Mesendoderm (in vitro differentiated cells): ENCODE measurements at regions not wholly inside any gene's neighbourhood (a gene's known extent, or its start where the extent isn't known, plus 50 kb on each side); places are given as distances from the start of the nearest gene placed in this dataset.

Source experiments
- DNase-seq: peaks from one replicate; pipeline ENCODE4 v3.0.0; 2013
- H2AK5ac ChIP-seq: 2 replicates; pipeline ENCODE4 v1.6.1; 2013; ENCODE audit warnings: low read length, inconsistent platforms
- H2BK120ac ChIP-seq: 2 replicates; pipeline ENCODE4 v1.6.1; 2013; ENCODE audit warnings: low read depth, mild to moderate bottlenecking, low read length, moderate library complexity, mixed read lengths
- H2BK15ac ChIP-seq: replicated peaks from 2 replicates; pipeline ENCODE4 v1.6.1; 2013; ENCODE audit warnings: low read depth, mild to moderate bottlenecking, moderate library complexity
- H2BK5ac ChIP-seq: 2 replicates; pipeline ENCODE4 v1.6.1; 2013; ENCODE audit warnings: low read length, inconsistent platforms
- H3K18ac ChIP-seq: 2 replicates; pipeline ENCODE4 v1.6.1; 2013; ENCODE audit warnings: mild to moderate bottlenecking, low read length, mixed read lengths
- H3K23ac ChIP-seq: one replicate; pipeline ENCODE4 v1.6.1; 2013; ENCODE audit warnings: low read length
- H3K27ac ChIP-seq: 2 replicates; pipeline ENCODE4 v1.5.1; 2013; ENCODE audit warnings: low read depth, mild to moderate bottlenecking, inconsistent platforms, low read length, moderate library complexity
- H3K27me3 ChIP-seq: 2 replicates; pipeline ENCODE4 v1.6.1; 2013; ENCODE audit warnings: low read length, control low read depth, mild to moderate bottlenecking, inconsistent platforms; ENCODE audit not compliant: insufficient read depth, poor library complexity
- H3K36me3 ChIP-seq: 2 replicates; pipeline ENCODE4 v1.6.1; 2013; ENCODE audit warnings: low read length, inconsistent platforms; ENCODE audit not compliant: control insufficient read depth, insufficient read depth
- H3K4ac ChIP-seq: one replicate; pipeline ENCODE4 v1.6.1; 2013; ENCODE audit warnings: low read depth, mild to moderate bottlenecking, low read length, moderate library complexity
- H3K4me1 ChIP-seq: 2 replicates; pipeline ENCODE4 v1.6.1; 2013; ENCODE audit warnings: low read depth, low read length, inconsistent platforms; ENCODE audit not compliant: control insufficient read depth
- H3K4me2 ChIP-seq: 2 replicates; pipeline ENCODE4 v1.6.1; 2013; ENCODE audit warnings: low read length
- H3K4me3 ChIP-seq: 2 replicates; pipeline ENCODE4 v1.5.1; 2013; ENCODE audit warnings: mild to moderate bottlenecking, low read length
- H3K56ac ChIP-seq: one replicate; pipeline ENCODE4 v1.6.1; 2013; ENCODE audit warnings: low read length
- H3K79me1 ChIP-seq: 2 replicates; pipeline ENCODE4 v1.6.1; 2013; ENCODE audit warnings: low read length, inconsistent platforms
- H3K79me2 ChIP-seq: 2 replicates; pipeline ENCODE4 v1.6.1; 2013; ENCODE audit warnings: mild to moderate bottlenecking, low read length; ENCODE audit not compliant: control insufficient read depth, insufficient read depth
- H3K9ac ChIP-seq: 2 replicates; pipeline ENCODE4 v1.6.1; 2013; ENCODE audit warnings: low read length, inconsistent platforms
- H4K5ac ChIP-seq: one replicate; pipeline ENCODE4 v1.6.1; 2013; ENCODE audit warnings: low read length
- H4K8ac ChIP-seq: one replicate; pipeline ENCODE4 v1.6.1; 2013; ENCODE audit warnings: low read depth, mild to moderate bottlenecking, control low read depth, low read length, moderate library complexity
- WGBS: extraction: QIAGEN DNeasy Blood & Tissue Kit; methylation state at CpG from one replicate; pipeline ENCODE4 v1.1.7; 2013; ENCODE audit warnings: low lambda C conversion rate, missing lambda C conversion rate; ENCODE audit not compliant: insufficient coverage; ENCODE audit errors: extremely low coverage; 5-methylcytosine and 5-hydroxymethylcytosine counted together

GRCh38 chr2:38215522-38215921 is 139.6 kb upstream of the CYP1B1 start:
- H3K79me1 ChIP-seq, result no peaks in the 10 kb centered on the region

GRCh38 chr2:38214209-38214717 is 138.3 kb upstream of the CYP1B1 start:
- WGBS, result no CpG with 5 or more reads among the region's 5 CpGs
- no peaks in the 10 kb centered on the region for H3K79me1 ChIP-seq
- H3K27ac ChIP-seq, result no peak overlapping the region

More at GRCh38 chr2:38215522-38215921, 139.6 kb upstream of the CYP1B1 start:
- Histone ChIP-seq H2BK5ac (no peak overlapping the region), H3K23ac (no peak overlapping the region), H3K36me3 (no peaks in the 10 kb centered on the region), H2BK15ac (no peak overlapping the region), H2AK5ac (no peak overlapping the region), H3K27ac (no peak overlapping the region), H3K79me2 (no peaks in the 10 kb centered on the region), H2BK120ac (no peak overlapping the region), H3K27me3 (no peaks in the 10 kb centered on the region), H3K4me3 (no peak overlapping the region), H3K4me2 (no peak overlapping the region), H3K18ac (no peak overlapping the region), H4K8ac (no peak overlapping the region), H3K9ac (no peak overlapping the region), H3K4ac (no peak overlapping the region), H4K5ac (no peak overlapping the region), H3K56ac (no peak overlapping the region), H3K4me1 (peaks cover 5% of the 10 kb centered on the region)
- WGBS, result no CpG with 5 or more reads among the region's 2 CpGs
- no peak for DNase-seq

GRCh38 chr2:38213619-38214167 is 137.7 kb upstream of the CYP1B1 start:
- WGBS, result no CpG with 5 or more reads among the region's 4 CpGs
- DNase-seq, result no peak
- H2BK5ac ChIP-seq, result no peak overlapping the region
- no peak overlapping the region for H2BK120ac ChIP-seq
- H4K5ac ChIP-seq, result no peak overlapping the region
- no peak overlapping the region for H3K4me2 ChIP-seq
- no peaks in the 10 kb centered on the region for H3K36me3 ChIP-seq
- H3K23ac ChIP-seq, result no peak overlapping the region
- H3K27ac ChIP-seq, result no peak overlapping the region
- no peak overlapping the region for H4K8ac ChIP-seq
- peaks cover 5% of the 10 kb centered on the region for H3K4me1 ChIP-seq
- no peak overlapping the region for H3K4me3 ChIP-seq
- H3K4ac ChIP-seq, result no peak overlapping the region
- no peak overlapping the region for H2BK15ac ChIP-seq
- no peak overlapping the region for H2AK5ac ChIP-seq
- H3K56ac ChIP-seq, result no peak overlapping the region
- no peak overlapping the region for H3K9ac ChIP-seq
- no peaks in the 10 kb centered on the region for H3K27me3 ChIP-seq
- no peak overlapping the region for H3K18ac ChIP-seq
- H3K79me1 ChIP-seq, result no peaks in the 10 kb centered on the region
- no peaks in the 10 kb centered on the region for H3K79me2 ChIP-seq

More at GRCh38 chr2:38214209-38214717, 138.3 kb upstream of the CYP1B1 start:
- Histone ChIP-seq H2BK15ac (no peak overlapping the region), H3K4me1 (peaks cover 5% of the 10 kb centered on the region), H4K5ac (no peak overlapping the region), H2BK5ac (no peak overlapping the region), H3K4me3 (no peak overlapping the region), H4K8ac (no peak overlapping the region), H3K56ac (peak overlapping the region; percentile 49), H2BK120ac (no peak overlapping the region), H3K4me2 (no peak overlapping the region), H3K36me3 (no peaks in the 10 kb centered on the region), H3K27me3 (no peaks in the 10 kb centered on the region), H2AK5ac (no peak overlapping the region), H3K23ac (no peak overlapping the region), H3K79me2 (no peaks in the 10 kb centered on the region), H3K4ac (no peak overlapping the region), H3K9ac (no peak overlapping the region), H3K18ac (no peak overlapping the region)
- peak; percentile 29 for DNase-seq

- Histone ChIP-seq H3K18ac (no peak overlapping the region), H3K9ac (no peak overlapping the region), H3K79me1 (no peaks in the 10 kb centered on the region), H3K4ac (no peak overlapping the region), H3K79me2 (no peaks in the 10 kb centered on the region), H2BK15ac (no peak overlapping the region), H4K5ac (no peak overlapping the region), H3K4me2 (no peak overlapping the region), H2AK5ac (no peak overlapping the region), H2BK5ac (no peak overlapping the region), H3K4me3 (no peak overlapping the region), H3K23ac (no peak overlapping the region), H3K36me3 (no peaks in the 10 kb centered on the region), H3K27ac (no peak overlapping the region), H3K27me3 (no peaks in the 10 kb centered on the region), H2BK120ac (no peak overlapping the region), H3K4me1 (peaks cover 5% of the 10 kb centered on the region), H3K56ac (no peak overlapping the region), H4K8ac (no peak overlapping the region)
- no peak for DNase-seq
- WGBS, result no CpG with 5 or more reads among the region's 2 CpGs
These were observed 136.4 kb upstream of the CYP1B1 start for GRCh38 chr2:38212312-38212711.

GRCh38 chr2:38207168-38207567 is 131.2 kb upstream of the CYP1B1 start:
- Histone ChIP-seq H2BK120ac (no peak overlapping the region), H4K5ac (no peak overlapping the region), H3K4me2 (no peak overlapping the region), H3K27me3 (no peaks in the 10 kb centered on the region), H3K4ac (no peak overlapping the region), H4K8ac (no peak overlapping the region), H3K36me3 (no peaks in the 10 kb centered on the region), H2BK5ac (no peak overlapping the region), H3K79me1 (no peaks in the 10 kb centered on the region), H3K9ac (no peak overlapping the region), H2AK5ac (no peak overlapping the region), H3K4me1 (peaks cover 4% of the 10 kb centered on the region), H3K4me3 (no peak overlapping the region), H3K23ac (no peak overlapping the region), H3K18ac (no peak overlapping the region), H2BK15ac (no peak overlapping the region), H3K27ac (no peak overlapping the region), H3K79me2 (no peaks in the 10 kb centered on the region), H3K56ac (no peak overlapping the region)
- DNase-seq, result no peak
- WGBS, result no CpG with 5 or more reads among the region's 1 CpG

GRCh38 chr2:38203446-38203810 is 127.5 kb upstream of the CYP1B1 start:
- Histone ChIP-seq H3K27me3 (no peaks in the 10 kb centered on the region), H3K4me1 (peaks cover 4% of the 10 kb centered on the region), H3K4ac (no peak overlapping the region), H3K36me3 (no peaks in the 10 kb centered on the region), H3K4me3 (no peak overlapping the region), H3K79me2 (no peaks in the 10 kb centered on the region), H3K9ac (no peak overlapping the region), H3K18ac (no peak overlapping the region), H2AK5ac (no peak overlapping the region), H2BK5ac (no peak overlapping the region), H2BK15ac (no peak overlapping the region), H4K8ac (no peak overlapping the region), H3K23ac (no peak overlapping the region), H3K79me1 (no peaks in the 10 kb centered on the region), H3K4me2 (no peak overlapping the region), H4K5ac (no peak overlapping the region), H3K56ac (no peak overlapping the region), H2BK120ac (no peak overlapping the region), H3K27ac (no peak overlapping the region)
- DNase-seq, result no peak
- no CpG with 5 or more reads among the region's 9 CpGs for WGBS
